T follicular helper cell (primary cell): ENCODE measurements at regions not wholly inside any gene's neighbourhood (a gene's known extent, or its start where the extent isn't known, plus 50 kb on each side); places are given as distances from the start of the nearest gene placed in this dataset.

Source experiments
- DNase-seq: peaks from one replicate; pipeline ENCODE4 v3.0.0-alpha.2; 2020; ENCODE audit warnings: low read depth

DNA sequence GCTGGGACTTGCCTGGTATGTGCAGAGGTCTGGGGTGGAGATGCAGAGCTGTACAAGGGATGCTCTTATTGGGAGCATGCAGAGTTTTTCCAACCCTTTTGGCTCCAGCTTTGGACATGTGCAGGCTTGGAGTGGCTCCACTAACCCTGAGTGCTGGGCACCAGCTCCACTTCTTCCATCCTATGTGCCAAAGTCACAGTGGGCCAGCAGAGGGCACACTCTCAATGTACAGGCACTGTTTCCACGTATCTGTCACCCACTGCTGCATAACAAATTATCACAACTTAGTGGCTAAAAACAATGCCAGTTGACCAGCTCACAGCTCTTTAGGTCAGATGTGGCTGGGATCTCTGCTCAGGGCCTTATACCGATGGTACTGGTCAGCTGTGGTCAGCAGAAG lies 631.8 kb downstream of the AJAP1 start:
- peak; percentile 8 for DNase-seq

DNA sequence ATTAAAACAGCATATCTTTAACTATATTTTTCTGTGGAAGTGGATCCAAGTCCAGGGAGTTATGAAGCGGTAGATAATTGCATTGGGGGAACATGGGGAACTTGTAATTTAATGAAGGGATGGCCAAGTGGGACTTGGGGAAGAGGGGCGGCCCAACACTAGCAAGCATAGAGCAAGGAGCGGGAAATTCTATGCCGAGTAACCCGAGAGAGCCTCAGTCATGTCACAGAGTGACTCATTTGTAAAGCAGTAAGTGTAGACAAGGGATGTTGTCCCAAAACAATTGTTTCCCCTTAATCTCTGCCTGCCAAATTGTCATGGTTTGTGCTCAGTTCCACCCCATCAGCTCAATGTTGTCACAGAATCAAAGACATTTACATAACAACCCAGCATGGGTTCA lies 620.1 kb downstream of the AJAP1 start:
- no peak for DNase-seq

DNA sequence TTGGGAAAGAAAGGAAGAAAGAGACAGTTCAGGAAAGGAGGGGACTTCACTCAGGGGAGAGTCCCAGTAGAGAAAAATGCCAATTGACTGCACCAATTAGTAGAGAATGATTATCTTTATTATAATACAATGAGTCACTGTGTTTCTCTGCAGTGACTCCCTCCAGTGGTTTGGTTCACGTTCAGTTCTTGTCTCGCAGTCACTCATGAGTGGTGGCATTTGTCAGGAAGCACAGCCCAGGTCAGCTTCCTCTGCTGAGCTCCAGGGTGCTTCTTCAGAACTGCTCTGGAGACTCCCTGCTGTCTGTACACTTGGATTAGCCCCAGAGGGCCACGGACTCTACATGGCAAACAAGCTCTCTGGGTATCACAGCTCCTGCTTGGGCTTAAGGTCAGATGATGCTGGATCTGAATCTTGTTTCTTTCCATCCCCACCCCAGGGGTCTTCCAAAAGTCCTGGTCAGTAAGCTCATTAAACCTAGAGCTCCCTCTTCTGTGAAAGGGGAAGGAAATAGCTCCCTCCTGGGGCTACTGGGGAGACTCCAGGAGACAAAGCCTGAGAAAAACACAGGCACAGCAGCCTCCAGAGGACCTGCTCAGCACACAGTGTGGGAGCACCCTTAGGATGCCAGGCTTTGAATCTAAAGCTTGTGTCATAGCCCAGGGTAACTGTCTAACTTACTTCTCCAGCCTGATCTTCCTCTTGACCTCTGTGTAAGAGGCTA lies 619.0 kb downstream of the AJAP1 start:
- no peak for DNase-seq

DNA sequence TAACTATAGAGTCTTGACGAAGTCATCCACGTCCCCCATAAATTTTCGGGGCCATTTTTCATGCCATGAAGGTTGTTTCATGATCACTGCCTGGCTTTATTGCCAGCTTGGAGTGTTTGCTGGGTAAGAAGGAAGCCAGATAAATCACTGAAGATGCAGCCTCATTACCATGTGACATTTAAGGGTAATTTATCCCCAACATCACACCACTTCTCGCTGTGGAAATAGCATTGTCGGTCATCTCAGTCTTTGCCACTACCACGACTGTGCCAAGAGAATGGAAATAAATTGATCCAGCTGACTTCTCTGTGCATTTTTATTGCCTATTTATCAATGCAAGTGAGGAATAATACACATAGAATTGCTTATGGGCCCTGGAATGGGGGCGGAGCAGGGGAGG lies 617.9 kb downstream of the AJAP1 start:
- no peak for DNase-seq

DNA sequence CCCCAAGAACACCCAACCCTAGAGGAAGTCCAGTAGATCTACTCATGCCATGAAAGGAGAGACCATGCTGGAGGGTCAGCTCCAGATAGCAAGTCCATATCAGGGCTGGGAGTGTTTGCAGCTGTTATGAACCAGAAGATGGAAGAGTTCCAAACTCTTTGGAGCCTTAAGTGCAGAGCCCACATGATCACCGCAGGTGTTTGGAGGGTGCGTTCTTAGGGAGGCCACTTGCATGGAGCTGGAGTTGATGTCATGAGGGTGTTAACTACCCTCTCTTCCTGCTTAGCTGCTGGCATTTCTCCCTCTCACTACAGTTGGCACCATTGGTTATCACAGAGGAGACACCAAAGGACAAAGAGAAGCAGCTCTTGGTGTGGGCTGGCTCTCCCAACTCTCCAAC lies 616.9 kb downstream of the AJAP1 start:
- no peak for DNase-seq

DNA sequence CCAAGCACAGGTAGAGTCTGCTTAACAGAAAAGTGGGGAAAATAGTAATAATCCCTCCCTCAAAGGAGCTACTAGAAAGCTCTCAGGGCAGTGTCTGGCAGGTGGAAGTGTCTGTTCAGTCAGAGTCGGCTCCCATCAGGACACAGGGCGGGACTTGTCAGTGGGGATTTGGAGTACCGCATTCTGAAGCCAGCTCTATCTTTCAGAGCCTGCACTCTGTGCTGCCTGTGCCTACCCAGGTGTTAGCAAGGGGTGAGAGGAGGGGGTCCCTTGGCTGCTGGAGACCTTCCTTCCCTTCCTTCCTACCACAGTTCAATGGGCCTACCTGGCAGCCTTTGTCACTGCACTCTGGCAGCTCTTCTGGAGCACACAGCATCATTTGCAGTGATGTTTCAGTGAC lies 615.5 kb downstream of the AJAP1 start:
- no peak for DNase-seq

DNA sequence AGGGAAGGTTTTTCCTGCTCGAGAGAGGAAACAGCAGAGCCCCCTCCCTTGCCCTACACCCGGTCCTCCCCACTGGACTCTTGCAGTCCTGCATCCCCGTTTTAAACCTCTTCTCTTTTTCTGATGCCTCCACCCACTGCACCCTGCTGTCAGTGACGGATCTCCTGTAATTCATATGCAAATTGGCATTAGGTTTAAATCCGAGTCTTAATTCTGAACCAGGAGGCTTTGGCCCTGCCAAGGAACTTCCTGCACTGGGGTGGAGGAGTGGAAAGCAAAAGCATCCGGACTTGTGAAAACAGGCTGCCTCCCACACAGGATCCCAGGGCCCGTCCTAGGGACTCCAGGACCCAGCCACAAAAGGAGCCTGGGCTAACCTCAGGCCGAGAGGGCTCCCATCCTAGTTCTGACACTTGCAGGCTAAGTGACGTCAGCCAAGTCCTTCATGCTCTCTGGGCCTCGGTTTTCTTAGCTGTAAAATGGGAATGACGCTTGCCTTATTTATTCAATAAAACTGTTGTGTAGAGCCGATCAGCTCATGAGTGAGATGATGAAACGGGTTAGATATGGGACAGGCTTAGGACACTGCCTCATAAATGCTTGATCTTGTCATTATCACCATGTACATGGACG lies 613.3 kb downstream of the AJAP1 start:
- no peak for DNase-seq

DNA sequence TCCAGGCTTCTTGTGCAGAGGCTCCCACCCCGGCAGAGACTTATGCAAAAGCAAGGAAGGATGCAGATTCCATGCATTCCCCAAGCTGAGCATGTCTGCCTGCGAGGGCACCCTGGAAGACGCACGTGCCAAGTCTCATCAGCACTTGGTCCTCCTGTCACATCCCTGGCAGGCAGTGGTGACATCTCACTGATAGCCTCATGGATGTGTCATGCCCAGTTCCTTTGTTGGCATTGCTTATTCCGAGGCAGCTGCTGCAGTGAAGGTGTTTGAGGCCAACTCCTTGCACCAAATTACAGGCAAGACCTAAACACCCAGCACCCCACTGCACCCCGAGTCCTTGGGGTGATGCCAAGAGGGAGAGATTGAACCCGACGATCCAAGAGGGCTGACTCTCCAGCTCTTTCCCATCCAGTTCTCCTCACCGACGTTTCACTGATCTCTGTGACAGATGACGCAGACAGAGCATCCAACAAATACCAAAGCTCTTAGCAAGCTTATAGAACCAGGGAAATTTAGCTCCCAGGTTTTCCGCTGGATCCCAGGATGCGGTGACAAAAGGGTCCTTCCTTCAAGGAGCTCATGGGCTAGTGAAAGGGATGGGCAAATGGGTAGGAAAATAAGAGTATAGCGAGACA lies 611.1 kb downstream of the AJAP1 start:
- no peak for DNase-seq

DNA sequence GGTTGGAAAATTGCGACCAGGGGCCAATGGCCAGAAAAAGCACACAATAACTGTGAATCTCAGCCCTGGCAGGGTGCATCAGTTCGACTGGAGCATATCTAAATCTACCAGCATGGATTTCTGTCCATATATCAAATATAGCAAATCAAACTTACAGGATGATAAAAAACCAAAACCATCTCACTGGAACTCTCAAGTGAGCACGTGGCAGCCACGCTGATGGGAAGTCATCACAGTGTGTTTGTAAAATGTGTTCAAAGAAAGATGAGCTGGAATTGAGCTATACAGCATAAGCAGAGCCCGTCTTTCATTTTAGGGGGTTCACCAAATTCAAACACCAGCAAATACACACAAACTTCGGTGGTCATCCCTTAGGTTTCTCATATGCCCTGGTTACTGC lies 610.1 kb downstream of the AJAP1 start:
- no peak for DNase-seq

DNA sequence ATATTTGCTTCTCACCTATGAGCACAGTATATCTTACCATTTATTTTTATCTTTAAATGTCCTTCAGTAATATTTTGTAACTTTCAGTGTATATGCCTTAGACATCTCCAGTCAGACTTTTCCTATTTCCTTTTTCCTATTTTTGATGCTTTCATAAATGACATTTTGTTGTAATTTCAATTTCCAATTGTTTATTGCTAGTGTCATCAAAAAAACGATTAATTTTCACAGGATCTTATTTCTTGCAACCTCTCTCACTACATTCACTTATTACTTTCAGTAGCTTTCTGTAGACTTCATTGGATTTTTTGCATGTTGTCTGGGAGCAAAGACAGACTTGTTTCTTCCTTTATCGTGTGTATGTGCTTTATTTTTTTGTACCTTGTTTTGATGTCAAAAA lies 602.4 kb downstream of the AJAP1 start:
- no peak for DNase-seq

DNA sequence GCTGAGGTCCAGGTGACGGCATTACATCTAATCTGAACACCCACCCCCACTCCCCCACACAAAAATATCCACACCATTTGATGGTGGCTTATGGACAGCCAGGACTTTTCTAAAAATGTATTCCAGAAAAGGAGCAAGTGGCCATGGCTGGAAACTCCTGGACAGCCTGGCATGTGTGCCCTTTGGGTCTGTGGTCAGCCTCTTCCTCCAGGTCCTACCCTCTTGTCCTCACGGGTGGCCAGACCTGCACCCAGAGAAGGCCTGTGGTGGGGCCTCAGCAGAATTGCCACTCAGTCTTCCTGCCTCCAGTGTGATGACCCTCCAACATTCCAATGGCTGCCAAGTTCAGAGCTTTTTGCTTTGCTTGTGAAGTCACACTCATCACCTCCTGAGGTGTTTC lies 600.6 kb downstream of the AJAP1 start:
- no peak for DNase-seq

DNA sequence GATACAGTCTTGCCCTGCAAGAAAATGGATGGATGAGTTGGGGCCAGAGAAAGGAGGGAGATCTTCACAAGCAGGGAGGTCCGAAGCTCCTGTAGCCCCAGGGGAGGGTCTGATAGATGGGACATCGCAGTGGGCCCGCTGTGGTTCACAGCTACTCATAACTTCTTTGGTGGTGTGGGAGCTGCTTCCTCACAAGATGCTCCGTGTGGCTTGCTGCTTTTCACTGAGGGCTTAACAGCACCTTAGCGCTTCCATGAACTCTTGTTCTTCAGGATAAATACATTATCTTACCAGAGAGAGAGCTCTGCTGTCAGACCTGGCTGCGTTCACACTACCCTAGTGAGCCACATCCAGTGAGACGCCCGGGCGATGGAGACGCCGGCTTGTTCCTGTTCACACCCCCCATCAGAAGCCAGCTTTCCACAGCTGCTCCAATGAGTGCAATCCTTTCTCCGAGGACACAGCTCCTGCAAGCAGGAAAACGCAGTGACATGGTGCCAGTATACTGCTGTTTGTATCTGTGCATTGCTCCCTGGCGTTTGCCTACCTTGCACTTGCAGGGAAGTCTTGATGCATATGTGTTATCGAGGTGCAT lies 599.8 kb downstream of the AJAP1 start:
- DNase-seq = no peak

DNA sequence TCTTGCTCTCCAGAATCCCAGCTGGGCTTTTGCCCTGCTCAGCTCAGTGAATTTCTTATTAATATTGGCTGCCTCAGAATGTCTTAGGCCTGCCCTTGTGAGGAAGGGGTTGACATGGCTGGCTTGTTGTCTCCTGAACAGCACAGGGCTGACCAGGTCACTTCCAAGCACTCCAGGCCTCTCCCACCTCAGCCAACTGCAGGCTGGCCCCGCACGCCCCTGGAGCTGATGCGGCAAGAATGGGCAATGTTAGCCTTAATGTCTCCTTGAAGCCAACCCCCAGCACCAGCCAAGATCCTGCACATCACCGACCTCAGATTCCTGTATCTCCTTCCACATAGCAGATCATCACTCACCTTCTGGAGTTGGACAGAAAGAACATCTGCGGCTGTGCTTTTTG lies 598.6 kb downstream of the AJAP1 start:
- DNase-seq = no peak

DNA sequence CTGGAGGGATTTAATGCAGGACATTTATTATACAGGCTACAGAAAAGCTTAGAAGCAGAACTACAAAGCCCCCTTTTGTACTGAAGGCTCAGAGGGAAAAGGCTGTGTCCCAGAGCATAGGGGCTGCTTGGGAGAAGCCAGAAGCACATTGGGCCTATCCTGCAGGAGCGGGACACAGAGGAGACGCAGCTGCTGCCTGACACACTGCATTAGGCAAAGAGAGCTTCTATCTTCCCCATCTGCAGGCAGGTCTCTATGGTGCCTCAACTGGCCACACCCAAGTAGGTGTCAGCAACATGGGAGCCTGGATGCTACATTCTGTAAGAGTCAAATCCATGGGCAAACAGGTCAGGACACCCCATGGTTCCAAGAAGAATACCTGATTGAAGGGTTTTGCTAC lies 595.9 kb downstream of the AJAP1 start:
- no peak for DNase-seq

DNA sequence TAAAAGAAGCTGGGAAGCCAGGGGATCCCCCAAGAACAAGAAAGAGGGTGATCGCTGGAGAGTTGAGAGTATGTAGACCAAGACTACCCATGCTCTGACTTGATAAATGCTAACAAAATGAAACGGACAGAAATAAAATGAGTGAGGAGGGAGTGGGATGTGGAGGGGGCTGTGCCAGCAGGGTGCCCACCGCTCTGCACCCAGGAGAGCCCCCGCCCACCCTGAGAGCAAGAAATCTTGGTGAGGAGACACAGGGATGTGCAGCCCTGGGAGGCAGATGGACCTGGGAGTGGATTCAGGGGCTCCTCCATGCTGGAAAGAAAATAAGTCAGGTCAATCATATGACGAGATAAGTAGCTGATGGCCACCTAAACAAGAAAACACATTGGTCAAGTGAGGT lies 590.9 kb downstream of the AJAP1 start:
- no peak for DNase-seq

DNA sequence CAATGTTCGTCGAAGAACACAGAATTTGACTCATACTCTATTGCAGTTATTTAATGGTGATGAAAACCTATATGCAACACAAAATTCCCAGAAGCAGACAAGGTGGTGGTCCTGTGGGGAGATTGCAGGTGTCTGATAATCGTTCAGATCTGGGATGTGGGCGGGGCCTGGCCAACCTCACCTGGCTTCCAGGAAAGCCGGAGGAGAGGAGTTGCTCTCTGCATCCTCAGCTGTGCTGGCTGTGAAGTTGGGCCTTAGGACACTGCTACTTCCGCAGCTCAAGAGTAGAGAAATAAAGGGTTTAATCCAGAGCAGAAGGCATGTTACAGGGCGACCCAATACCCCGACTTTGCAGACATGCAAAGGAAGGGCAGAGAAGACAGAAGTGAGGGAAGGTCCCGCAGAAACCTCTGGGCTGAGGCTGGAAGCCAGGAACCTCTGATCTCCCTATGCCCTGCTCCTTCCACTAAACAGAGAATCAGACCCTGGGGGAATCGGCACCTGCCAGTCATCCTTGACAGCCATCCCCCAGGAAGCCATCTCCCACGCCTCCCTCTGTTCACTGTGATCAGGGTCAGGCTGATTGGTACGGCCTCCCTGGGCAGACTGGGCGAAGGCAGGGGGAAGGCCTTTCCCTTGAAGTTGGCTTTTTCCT lies 590.3 kb downstream of the AJAP1 start:
- DNase-seq = no peak

DNA sequence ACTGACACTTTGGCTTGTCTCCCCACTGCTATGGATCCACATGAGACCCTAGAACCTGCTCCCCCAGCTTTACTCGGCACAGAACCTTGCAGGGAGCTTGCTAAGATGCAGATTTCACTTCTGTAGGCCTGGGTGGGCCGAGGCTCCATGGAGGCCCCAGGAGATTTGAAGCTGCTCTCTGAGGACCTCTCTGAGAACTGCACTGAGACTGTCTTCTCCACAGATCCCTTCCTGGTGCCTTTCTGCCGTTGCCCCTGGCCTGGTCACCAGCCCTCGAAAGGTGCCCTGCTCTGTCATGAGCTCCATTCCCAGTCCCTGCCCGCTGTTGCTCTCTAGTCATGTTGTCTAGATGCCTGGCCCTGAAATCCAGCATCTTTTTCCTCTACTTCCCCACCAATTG lies 588.4 kb downstream of the AJAP1 start:
- DNase-seq = no peak

DNA sequence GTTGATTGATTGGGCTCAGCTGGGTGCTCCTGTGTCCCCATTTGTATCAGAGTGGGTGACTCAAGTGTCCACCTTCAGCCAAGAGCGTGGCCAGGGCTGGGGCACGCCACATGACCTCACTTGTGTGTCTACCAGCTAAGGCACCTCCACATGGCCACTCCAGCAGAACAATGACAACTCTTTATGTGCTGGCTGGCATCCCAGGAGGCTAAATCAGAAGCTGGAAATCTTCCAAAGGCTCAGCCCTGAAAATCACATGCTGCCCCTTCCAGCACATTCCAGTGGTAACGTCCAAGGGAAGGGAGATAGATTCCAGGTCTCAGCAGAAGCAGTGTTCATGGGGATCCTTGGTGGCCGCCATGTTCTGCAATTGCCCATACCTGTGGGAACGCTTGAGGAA lies 585.5 kb downstream of the AJAP1 start:
- DNase-seq = no peak

DNA sequence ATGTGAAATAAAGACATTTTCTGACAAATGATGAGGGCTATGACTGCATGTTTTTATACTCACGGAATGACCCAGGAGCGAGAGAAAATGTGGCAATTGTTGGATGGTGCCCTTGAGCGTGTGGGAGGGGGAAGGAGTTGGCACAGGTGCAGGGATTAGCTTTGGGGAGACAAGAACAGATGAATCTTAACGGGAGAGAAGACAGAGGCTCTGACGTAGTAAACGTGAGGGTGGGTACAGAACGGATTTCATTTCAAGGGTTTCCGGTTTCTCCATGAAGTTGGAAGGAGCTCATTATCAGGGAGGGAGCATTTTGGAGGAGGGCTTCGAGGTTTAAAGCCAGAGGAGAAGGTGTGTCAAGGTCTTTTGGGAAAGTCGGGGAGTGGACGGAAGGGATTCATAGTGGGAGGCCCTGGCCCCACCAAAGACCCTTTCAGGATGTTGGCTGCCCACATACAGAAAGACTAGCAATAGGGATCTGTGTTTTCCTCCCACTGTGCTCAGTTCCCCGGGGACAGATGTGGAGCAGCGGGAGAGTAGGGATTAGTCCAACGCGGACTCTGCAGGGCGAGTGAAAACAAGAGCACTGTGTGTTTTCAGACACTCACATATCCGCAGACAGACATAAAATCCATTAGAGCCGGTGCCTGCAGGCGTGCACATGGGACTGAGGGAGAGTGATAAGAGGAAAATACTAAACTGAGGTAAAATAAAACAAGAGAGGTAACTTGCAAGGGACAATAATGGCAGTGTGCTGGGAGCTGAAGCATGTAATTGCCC lies 584.1 kb downstream of the AJAP1 start:
- DNase-seq = no peak

DNA sequence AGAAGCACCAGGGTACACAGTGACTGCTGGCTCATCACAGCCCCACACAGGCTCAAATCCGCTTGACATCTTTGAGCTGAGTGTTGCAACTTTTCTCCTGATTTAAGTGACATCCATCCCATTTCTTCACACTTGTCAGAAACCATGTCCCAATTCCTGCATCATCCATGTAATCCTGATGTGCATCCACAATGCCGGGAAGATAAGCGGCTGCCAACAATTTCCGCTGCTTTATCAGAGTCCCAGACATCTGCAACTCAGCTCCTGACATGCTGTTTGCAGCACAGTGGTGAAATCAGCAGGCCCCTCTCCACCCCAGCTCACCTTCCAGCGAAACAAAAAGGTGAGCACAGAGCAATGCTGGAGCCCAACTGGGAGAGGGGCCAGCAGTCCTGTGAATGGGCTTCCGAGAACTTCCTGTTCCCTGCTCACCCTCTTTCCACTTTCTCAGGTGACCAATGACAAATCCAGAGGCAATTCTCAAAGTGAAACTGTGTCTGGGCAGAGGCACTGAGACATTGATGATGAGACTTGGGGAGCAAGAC lies 581.0 kb downstream of the AJAP1 start:
- DNase-seq = no peak

DNA sequence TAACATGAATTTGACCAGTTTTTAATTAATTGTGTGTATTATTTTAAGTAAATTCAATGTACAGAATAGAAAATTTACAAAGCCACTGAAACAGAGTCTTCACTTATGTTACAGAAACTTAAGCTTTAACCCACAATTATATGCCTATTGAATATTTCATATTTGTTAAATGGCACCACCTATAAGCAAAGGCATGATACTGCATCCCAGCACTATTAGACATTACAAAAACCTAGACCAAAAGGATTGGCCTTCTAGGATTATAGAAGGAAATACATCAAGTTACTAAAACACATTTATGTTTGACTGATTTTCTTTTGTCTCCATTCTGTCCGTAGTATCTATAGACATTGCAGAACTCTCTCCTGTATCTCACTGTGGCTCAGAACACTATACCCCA lies 578.1 kb downstream of the AJAP1 start:
- no peak for DNase-seq
